ENCODE measurements at regions not wholly inside any gene's neighbourhood (a gene's known extent, or its start where the extent isn't known, plus 50 kb on each side); places are given as distances from the start of the nearest gene placed in this dataset.

GRCh38 chr6:26246058-26246457, 118.9 kb upstream of the BTN3A2 start:
- no peak for TF ChIP-seq CTCF (IDR thresholded peaks at IDR 0.05)
- 72 to 83% methylated on average over 7 of the region's 7 CpGs for WGBS, 2 donors
- no peak for FAIRE-seq
- no peaks in the 10 kb centered on the region for H3K9me3 ChIP-seq
- no peaks in the 10 kb centered on the region for H3K36me3 ChIP-seq
- DNase-seq, result no peak
- no peaks in the 10 kb centered on the region for H3K4me1 ChIP-seq
- intact Hi-C loops (cut with DNase I), result no loop called here
- peaks cover 2 to 43% (median 21%) of the 10 kb centered on the region in 4 donors for H3K27me3 ChIP-seq
- ATAC-seq, result no peak
- no peak overlapping the region for H3K4me3 ChIP-seq
- H3K27ac ChIP-seq, result no peak overlapping the region

GRCh38 chr6:26246553-26246952, 118.4 kb upstream of the BTN3A2 start:
- Histone ChIP-seq H3K9me3 (no peaks in the 10 kb centered on the region), H3K36me3 (no peaks in the 10 kb centered on the region), H3K27me3 (peaks cover 0 to 43% (median 24%) of the 10 kb centered on the region in 4 donors), H3K4me1 (no peaks in the 10 kb centered on the region), H3K4me3 (no peak overlapping the region), H3K27ac (no peak overlapping the region)
- 93 to 96% methylated on average over 28 of the region's 28 CpGs for WGBS, 2 donors
- FAIRE-seq (no peak), ATAC-seq (no peak), DNase-seq (no peak)
- intact Hi-C loops (cut with DNase I), result no loop called here
- TF ChIP-seq CTCF (IDR thresholded peaks at IDR 0.05), result no peak

GRCh38 chr6:26249707-26249956, 115.4 kb upstream of the BTN3A2 start:
- DNase-seq, result no peak
- TF ChIP-seq CTCF (IDR thresholded peaks at IDR 0.05), result no peak
- Histone ChIP-seq H3K36me3 (no peaks in the 10 kb centered on the region), H3K9me3 (no peaks in the 10 kb centered on the region), H3K27ac (peak overlapping the region in 2 of 4 donors; percentile 5 to 42), H3K4me3 (peak overlapping the region in 1 of 4 donors; percentile 34), H3K4me1 (no peaks in the 10 kb centered on the region), H3K27me3 (peaks cover 0 to 53% (median 34%) of the 10 kb centered on the region in 4 donors)
- ATAC-seq, result peak in 3 of 4 donors; percentile 8 to 33 (median 31)
- WGBS, 2 donors, result 4 to 6% methylated on average over 13 of the region's 13 CpGs
- intact Hi-C loops (cut with DNase I), result no loop called here
- no peak for FAIRE-seq

- ATAC-seq, result peak in 3 of 4 donors; percentile 43 to 69 (median 62)
- FAIRE-seq, result no peak
- DNase-seq, result peak in 3 of 6 donors; percentile 13 to 48 (median 26)
- 6% methylated on average over 43 of the region's 43 CpGs for WGBS, 2 donors
- TF ChIP-seq CTCF (IDR thresholded peaks at IDR 0.05), result no peak
- no peaks in the 10 kb centered on the region for H3K9me3 ChIP-seq
- no peaks in the 10 kb centered on the region for H3K36me3 ChIP-seq
- peak overlapping the region in 1 of 4 donors; percentile 34 for H3K4me3 ChIP-seq
- H3K4me1 ChIP-seq, result no peaks in the 10 kb centered on the region
- H3K27ac ChIP-seq, result peak overlapping the region in 2 of 4 donors; percentile 5 to 42
- intact Hi-C loops (cut with DNase I), result no loop called here
- H3K27me3 ChIP-seq, result peaks cover 0 to 53% (median 34%) of the 10 kb centered on the region in 4 donors
Observed at GRCh38 chr6:26249957-26250697, 114.9 kb upstream of the BTN3A2 start.

GRCh38 chr6:26250698-26251044, 114.3 kb upstream of the BTN3A2 start:
- Histone ChIP-seq H3K4me1 (no peaks in the 10 kb centered on the region), H3K4me3 (peak overlapping the region in 1 of 4 donors; percentile 34), H3K9me3 (no peaks in the 10 kb centered on the region), H3K27ac (no peak overlapping the region), H3K27me3 (peaks cover 0 to 53% (median 34%) of the 10 kb centered on the region in 4 donors), H3K36me3 (no peaks in the 10 kb centered on the region)
- FAIRE-seq (peak; percentile 23), DNase-seq (no peak), ATAC-seq (peak in 2 of 4 donors; percentile 44 to 47)
- TF ChIP-seq CTCF (IDR thresholded peaks at IDR 0.05), result no peak
- WGBS, 2 donors, result 4 to 8% methylated on average over 9 of the region's 9 CpGs
- intact Hi-C loops (cut with DNase I), result no loop called here

Measured in pancreas (tissue), 10 donors.